GM23248 (cell line): ENCODE measurements at regions not wholly inside any gene's neighbourhood (a gene's known extent, or its start where the extent isn't known, plus 50 kb on each side); places are given as distances from the start of the nearest gene placed in this dataset.

Experiments
- EZH2 ChIP-seq: fragments of 200-600 bp; sonication (generic); IDR thresholded peaks from 2 replicates; pipeline ENCODE4 v1.6.1; 2018; ENCODE audit warnings: antibody characterized with exemption, mild to moderate bottlenecking; ENCODE audit not compliant: insufficient read depth, poor library complexity, severe bottlenecking
- EZH2phosphoT487 ChIP-seq: fragments of 200-600 bp; sonication (generic); IDR thresholded peaks from 2 replicates; pipeline ENCODE4 v1.6.1; 2018; ENCODE audit warnings: antibody characterized with exemption, moderate library complexity, mild to moderate bottlenecking, low read depth; ENCODE audit not compliant: insufficient read depth

GRCh38 chr4:179584101-179584500 lies 2141.9 kb upstream of the AGA start:
- TF ChIP-seq EZH2 (no peak), EZH2phosphoT487 (no peak)
